ENCODE measurements at regions not wholly inside any gene's neighbourhood (a gene's known extent, or its start where the extent isn't known, plus 50 kb on each side); places are given as distances from the start of the nearest gene placed in this dataset.

DNA sequence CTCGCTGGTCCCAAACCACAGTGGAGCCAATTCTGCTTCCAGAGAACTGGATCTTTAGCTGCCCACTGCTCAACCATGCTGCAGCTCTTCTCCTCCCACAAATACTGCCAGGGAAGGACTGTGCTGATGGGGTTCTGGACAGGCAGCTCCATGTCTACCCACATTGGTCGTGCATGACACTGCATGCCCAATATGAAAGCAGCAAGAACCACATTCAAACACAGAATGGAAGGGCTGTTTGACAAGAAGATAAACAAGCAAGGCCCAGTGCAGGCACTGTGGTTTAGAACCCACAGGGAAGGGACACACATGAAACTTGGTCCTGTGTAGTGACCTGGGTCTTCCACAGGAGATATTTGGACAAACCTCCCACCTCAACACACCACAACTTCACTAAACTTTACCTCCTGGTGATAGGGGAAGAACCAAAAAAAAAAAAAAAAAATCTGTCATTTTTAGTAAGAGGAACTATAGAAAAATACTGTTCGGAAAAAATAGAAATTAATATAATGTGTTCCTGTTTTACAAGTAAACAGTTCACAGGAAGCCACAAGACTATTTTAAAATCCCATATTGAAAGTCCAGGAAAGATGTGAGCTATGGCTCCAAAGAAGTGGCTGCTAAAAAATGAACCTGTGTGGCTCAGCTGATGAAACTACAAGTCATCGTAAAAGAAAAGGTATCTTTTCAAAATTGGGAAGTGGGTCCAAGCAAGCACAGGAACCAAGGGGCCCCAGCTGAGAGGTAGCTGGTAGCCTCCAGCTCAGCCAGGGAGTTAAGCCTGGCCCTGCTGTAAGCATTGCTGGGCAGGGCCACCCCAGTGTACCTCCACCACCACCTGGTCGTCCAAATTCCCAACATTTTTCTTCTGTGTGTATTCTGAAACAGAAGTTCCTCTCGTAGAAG is 77.7 kb upstream of the ACAN start:
- Histone ChIP-seq H3K9me3 (ENCODE audit: control insufficient read depth, low read length) (no peaks in the 10 kb centered on the region), H3K36me3 (ENCODE audit: control insufficient read depth, insufficient read depth, low read length) (no peaks in the 10 kb centered on the region), H3K4me3 (ENCODE audit: low read length) (no peak overlapping the region), H3K9ac (ENCODE audit: extremely low read depth, low read length, poor library complexity, severe bottlenecking) (no peak overlapping the region), H3K27ac (ENCODE audit: low read depth, low read length) (no peak overlapping the region), H3K27me3 (ENCODE audit: control insufficient read depth, insufficient read depth, low read length, poor library complexity, severe bottlenecking) (no peaks in the 10 kb centered on the region), H3K4me1 (ENCODE audit: control insufficient read depth, insufficient read depth, low read length) (no peaks in the 10 kb centered on the region)
- Mint-ChIP-seq H3K27me3 (ENCODE audit: insufficient read depth) (peaks cover 22% of the 10 kb centered on the region), H3K9me3 (no peaks in the 10 kb centered on the region), H3K4me3 (no peak overlapping the region), H3K4me1 (no peaks in the 10 kb centered on the region), H3K27ac (no peak overlapping the region), H3K36me3 (ENCODE audit: low read depth) (no peaks in the 10 kb centered on the region)
- TF ChIP-seq, protein P1, sequence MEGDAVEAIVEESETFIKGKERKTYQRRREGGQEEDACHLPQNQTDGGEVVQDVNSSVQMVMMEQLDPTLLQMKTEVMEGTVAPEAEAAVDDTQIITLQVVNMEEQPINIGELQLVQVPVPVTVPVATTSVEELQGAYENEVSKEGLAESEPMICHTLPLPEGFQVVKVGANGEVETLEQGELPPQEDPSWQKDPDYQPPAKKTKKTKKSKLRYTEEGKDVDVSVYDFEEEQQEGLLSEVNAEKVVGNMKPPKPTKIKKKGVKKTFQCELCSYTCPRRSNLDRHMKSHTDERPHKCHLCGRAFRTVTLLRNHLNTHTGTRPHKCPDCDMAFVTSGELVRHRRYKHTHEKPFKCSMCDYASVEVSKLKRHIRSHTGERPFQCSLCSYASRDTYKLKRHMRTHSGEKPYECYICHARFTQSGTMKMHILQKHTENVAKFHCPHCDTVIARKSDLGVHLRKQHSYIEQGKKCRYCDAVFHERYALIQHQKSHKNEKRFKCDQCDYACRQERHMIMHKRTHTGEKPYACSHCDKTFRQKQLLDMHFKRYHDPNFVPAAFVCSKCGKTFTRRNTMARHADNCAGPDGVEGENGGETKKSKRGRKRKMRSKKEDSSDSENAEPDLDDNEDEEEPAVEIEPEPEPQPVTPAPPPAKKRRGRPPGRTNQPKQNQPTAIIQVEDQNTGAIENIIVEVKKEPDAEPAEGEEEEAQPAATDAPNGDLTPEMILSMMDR (conservative IDR thresholded peaks at IDR 0.05), result no peak
- no peak for DNase-seq
- 81 to 94% methylated on average over 2 to 5 of the region's 6 CpGs for WGBS, 2 experiments (ENCODE audit: insufficient coverage in 1 of 2, insufficient read length in 1 of 2)

DNA sequence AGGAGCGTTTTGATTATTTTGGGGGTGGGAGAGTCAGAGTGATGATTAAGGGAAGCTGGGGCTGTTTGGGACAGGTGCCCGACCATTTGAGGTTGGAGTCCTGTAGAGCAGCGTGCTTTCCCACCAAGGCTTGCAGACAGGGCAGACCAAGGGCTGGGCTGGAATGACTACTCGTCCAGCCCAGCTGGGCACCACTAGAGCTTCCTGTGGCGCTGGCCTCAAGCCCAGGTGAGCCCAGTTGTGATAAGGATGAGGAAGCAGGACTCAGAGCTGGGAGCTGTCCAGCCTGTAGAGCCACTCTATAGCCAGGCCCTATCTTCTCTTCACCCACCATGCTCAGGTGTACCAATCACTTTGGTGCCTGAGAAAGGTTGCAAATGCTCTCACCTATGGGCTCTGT is 75.8 kb upstream of the ACAN start:
- H3K9ac ChIP-seq (ENCODE audit: extremely low read depth, low read length, poor library complexity, severe bottlenecking), result no peak overlapping the region
- Mint-ChIP-seq H3K4me3 (no peak overlapping the region), H3K27ac (no peak overlapping the region), H3K9me3 (no peaks in the 10 kb centered on the region), H3K27me3 (ENCODE audit: insufficient read depth) (peaks cover 12% of the 10 kb centered on the region), H3K4me1 (no peaks in the 10 kb centered on the region), H3K36me3 (ENCODE audit: low read depth) (no peaks in the 10 kb centered on the region)
- WGBS, 2 experiments (ENCODE audit: insufficient coverage in 1 of 2, insufficient read length in 1 of 2), result 85 to 88% methylated on average over 2 to 5 of the region's 5 CpGs
- no peaks in the 10 kb centered on the region for H3K9me3 ChIP-seq (ENCODE audit: control insufficient read depth, low read length)
- H3K27ac ChIP-seq (ENCODE audit: low read depth, low read length), result no peak overlapping the region
- no peak for DNase-seq
- H3K27me3 ChIP-seq (ENCODE audit: control insufficient read depth, insufficient read depth, low read length, poor library complexity, severe bottlenecking), result no peaks in the 10 kb centered on the region
- TF ChIP-seq, protein P1 (conservative IDR thresholded peaks at IDR 0.05), result no peak
- no peak overlapping the region for H3K4me3 ChIP-seq (ENCODE audit: low read length)
- no peaks in the 10 kb centered on the region for H3K4me1 ChIP-seq (ENCODE audit: control insufficient read depth, insufficient read depth, low read length)
- no peaks in the 10 kb centered on the region for H3K36me3 ChIP-seq (ENCODE audit: control insufficient read depth, insufficient read depth, low read length)

DNA sequence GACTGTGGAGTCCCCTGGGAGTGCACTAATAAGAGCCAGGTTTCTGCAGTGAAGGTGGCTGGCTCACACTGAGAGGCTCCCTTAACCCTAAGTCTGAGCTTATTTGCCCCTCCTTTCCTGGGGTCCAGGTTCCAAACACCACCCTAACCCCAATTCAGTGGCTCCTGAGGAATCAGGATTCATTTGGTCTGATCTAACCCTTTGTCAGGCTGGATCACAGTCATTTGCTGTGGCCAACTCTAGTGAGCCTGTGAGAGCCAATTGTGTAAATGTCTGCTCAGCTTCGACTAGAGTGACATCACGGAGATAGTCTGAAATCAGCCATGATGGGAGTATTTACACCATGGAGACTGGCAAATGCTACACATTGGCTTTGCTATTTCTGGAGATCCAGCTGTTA is 73.7 kb upstream of the ACAN start:
- TF ChIP-seq, protein P1 (conservative IDR thresholded peaks at IDR 0.05), result no peak
- H3K27me3 ChIP-seq (ENCODE audit: control insufficient read depth, insufficient read depth, low read length, poor library complexity, severe bottlenecking), result no peaks in the 10 kb centered on the region
- Mint-ChIP-seq H3K27ac (no peak overlapping the region), H3K4me3 (no peak overlapping the region), H3K36me3 (ENCODE audit: low read depth) (no peaks in the 10 kb centered on the region), H3K9me3 (peaks cover 9% of the 10 kb centered on the region), H3K4me1 (no peaks in the 10 kb centered on the region), H3K27me3 (ENCODE audit: insufficient read depth) (peaks cover 12% of the 10 kb centered on the region)
- H3K27ac ChIP-seq (ENCODE audit: low read depth, low read length), result no peak overlapping the region
- H3K4me1 ChIP-seq (ENCODE audit: control insufficient read depth, insufficient read depth, low read length), result no peaks in the 10 kb centered on the region
- 79 to 91% methylated on average over 2 of the region's 2 CpGs for WGBS, 2 experiments (ENCODE audit: insufficient coverage in 1 of 2, insufficient read length in 1 of 2)
- H3K9ac ChIP-seq (ENCODE audit: extremely low read depth, low read length, poor library complexity, severe bottlenecking), result no peak overlapping the region
- no peaks in the 10 kb centered on the region for H3K36me3 ChIP-seq (ENCODE audit: control insufficient read depth, insufficient read depth, low read length)
- DNase-seq, result no peak
- no peak overlapping the region for H3K4me3 ChIP-seq (ENCODE audit: low read length)
- H3K9me3 ChIP-seq (ENCODE audit: control insufficient read depth, low read length), result peaks cover 3% of the 10 kb centered on the region
